ENCODE measurements at regions not wholly inside any gene's neighbourhood (a gene's known extent, or its start where the extent isn't known, plus 50 kb on each side); places are given as distances from the start of the nearest gene placed in this dataset.

GRCh38 chr2:151178207-151178606 is 83.5 kb downstream of the RBM43 start:
- Histone ChIP-seq H3K27ac (no peak overlapping the region), H3K4me3 (no peak overlapping the region), H3K9me3 (no peaks in the 10 kb centered on the region), H3K27me3 (ENCODE audit: low read depth) (peaks cover 3% of the 10 kb centered on the region), H3K36me3 (no peaks in the 10 kb centered on the region), H3K4me1 (no peaks in the 10 kb centered on the region)
- ATAC-seq = no peak
- no peak for TF ChIP-seq CTCF (IDR thresholded peaks at IDR 0.05)
- intact Hi-C loops (cut with DNase I) = no loop called here
- DNase-seq = no peak

GRCh38 chr2:151177756-151178155 is 83.9 kb downstream of the RBM43 start:
- Histone ChIP-seq H3K27me3 (ENCODE audit: low read depth) (no peaks in the 10 kb centered on the region), H3K4me1 (no peaks in the 10 kb centered on the region), H3K27ac (no peak overlapping the region), H3K4me3 (no peak overlapping the region), H3K36me3 (no peaks in the 10 kb centered on the region), H3K9me3 (no peaks in the 10 kb centered on the region)
- intact Hi-C loops (cut with DNase I) = no loop called here
- DNase-seq = no peak
- no peak for TF ChIP-seq CTCF (IDR thresholded peaks at IDR 0.05)
- no peak for ATAC-seq

DNA sequence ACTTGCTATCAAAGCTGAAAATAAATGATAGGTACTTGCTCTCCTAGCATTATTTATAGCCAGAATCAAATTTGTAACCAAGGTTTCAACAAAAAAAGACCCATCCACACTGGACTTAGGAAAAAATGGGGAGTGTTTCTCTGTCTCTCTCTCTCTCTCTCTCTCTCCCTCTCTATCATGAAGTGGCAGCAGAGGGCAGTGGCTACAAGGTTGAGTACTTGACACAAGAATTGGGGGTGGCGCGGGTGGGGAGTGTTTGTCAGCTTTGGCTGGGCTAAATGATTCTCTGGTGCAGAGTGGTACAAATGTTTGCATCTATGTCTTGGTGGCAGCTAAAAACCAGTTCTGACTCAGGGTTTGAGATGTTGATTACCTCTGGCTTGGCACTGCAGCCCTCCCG is 85.0 kb downstream of the RBM43 start:
- no peaks in the 10 kb centered on the region for H3K9me3 ChIP-seq
- DNase-seq = no peak
- H3K4me3 ChIP-seq = no peak overlapping the region
- no peaks in the 10 kb centered on the region for H3K27me3 ChIP-seq (ENCODE audit: low read depth)
- intact Hi-C loops (cut with DNase I) = no loop called here
- no peaks in the 10 kb centered on the region for H3K36me3 ChIP-seq
- TF ChIP-seq CTCF (IDR thresholded peaks at IDR 0.05) = no peak
- H3K4me1 ChIP-seq = no peaks in the 10 kb centered on the region
- ATAC-seq = no peak
- no peak overlapping the region for H3K27ac ChIP-seq

DNA sequence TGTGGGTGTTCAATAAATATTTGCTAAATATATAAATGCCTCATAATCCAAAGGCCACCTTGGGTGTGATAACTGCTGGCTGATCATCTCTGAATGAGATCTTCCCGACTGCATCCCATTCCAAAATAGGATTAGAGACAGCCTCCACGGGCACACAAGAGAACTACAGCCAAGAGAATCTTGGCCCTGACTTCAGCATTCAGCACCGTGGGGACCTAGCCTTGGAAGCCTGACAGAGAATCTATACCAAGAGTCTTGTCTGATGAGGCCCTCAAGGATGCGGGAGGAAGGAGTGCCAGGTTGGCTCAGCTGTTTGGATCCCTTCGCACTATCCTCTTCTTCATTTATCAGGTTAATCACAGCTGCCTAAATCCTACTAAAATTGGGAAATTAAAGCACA is 85.8 kb downstream of the RBM43 start:
- Histone ChIP-seq H3K36me3 (no peaks in the 10 kb centered on the region), H3K27me3 (ENCODE audit: low read depth) (no peaks in the 10 kb centered on the region), H3K9me3 (no peaks in the 10 kb centered on the region), H3K27ac (no peak overlapping the region), H3K4me3 (no peak overlapping the region), H3K4me1 (no peaks in the 10 kb centered on the region)
- DNase-seq (no peak), ATAC-seq (no peak)
- intact Hi-C loops (cut with DNase I) = no loop called here
- TF ChIP-seq CTCF (IDR thresholded peaks at IDR 0.05) = no peak

- TF ChIP-seq CTCF (IDR thresholded peaks at IDR 0.05) = no peak
- H3K4me1 ChIP-seq = no peaks in the 10 kb centered on the region
- ATAC-seq (no peak), DNase-seq (no peak)
- no peaks in the 10 kb centered on the region for H3K36me3 ChIP-seq
- H3K9me3 ChIP-seq = no peaks in the 10 kb centered on the region
- H3K27me3 ChIP-seq (ENCODE audit: low read depth) = no peaks in the 10 kb centered on the region
- H3K4me3 ChIP-seq = no peak overlapping the region
- intact Hi-C loops (cut with DNase I) = no loop called here
- no peak overlapping the region for H3K27ac ChIP-seq
Measured at GRCh38 chr2:151174127-151174526, 87.5 kb downstream of the RBM43 start.

DNA sequence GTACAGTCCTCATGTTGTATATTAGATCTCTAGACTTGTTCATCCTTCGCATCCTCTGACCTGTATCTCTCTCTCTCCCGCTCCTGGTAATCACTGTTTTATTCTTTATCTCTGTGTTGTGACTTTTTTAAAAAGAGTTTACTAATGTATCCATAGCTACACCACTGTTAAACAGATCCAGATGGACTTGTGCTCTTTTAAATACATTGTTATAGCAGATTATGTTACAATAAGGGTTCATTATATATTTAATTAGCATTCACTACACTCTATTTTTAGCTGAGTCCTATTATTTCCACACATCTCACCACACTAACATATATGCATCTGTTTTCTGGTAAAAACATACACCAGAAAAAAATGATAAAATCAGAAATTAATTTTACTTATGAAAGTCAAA is 90.5 kb downstream of the RBM43 start:
- ATAC-seq = no peak
- DNase-seq = no peak
- Histone ChIP-seq H3K36me3 (no peaks in the 10 kb centered on the region), H3K27me3 (ENCODE audit: low read depth) (no peaks in the 10 kb centered on the region), H3K4me3 (no peak overlapping the region), H3K27ac (no peak overlapping the region), H3K9me3 (no peaks in the 10 kb centered on the region), H3K4me1 (no peaks in the 10 kb centered on the region)
- intact Hi-C loops (cut with DNase I) = no loop called here
- no peak for TF ChIP-seq CTCF (IDR thresholded peaks at IDR 0.05)

All from lower lobe of right lung (tissue), 2 donors.